Stimulated activated CD8-positive, alpha-beta memory T cell treated with anti-CD3 and anti-CD28 coated beads, Interleukin-7, amount 100 ng/mL, for 4 hours (primary cell): ENCODE measurements at regions not wholly inside any gene's neighbourhood (a gene's known extent, or its start where the extent isn't known, plus 50 kb on each side); places are given as distances from the start of the nearest gene placed in this dataset.
A peak's percentile ranks its signal among the peaks of the same experiment; 100 is the strongest.

Experiments
- DNase-seq, 2 donors: peaks; one replicate each; pipeline ENCODE4 v3.0.0-alpha.2; 2020; ENCODE audit warnings: low read depth in 2 of 2

GRCh38 chr13:105142556-105142955, 1392.9 kb downstream of the EFNB2 start:
- no peak for DNase-seq

GRCh38 chr13:105139380-105140285, 1395.8 kb downstream of the EFNB2 start:
- peak; percentile 43 to 50 for DNase-seq

- DNase-seq = no peak
Measured at GRCh38 chr13:105139048-105139379, 1396.4 kb downstream of the EFNB2 start.

- no peak for DNase-seq
Measured at GRCh38 chr13:105135852-105136615, 1399.4 kb downstream of the EFNB2 start.

GRCh38 chr13:105127732-105128131, 1407.7 kb downstream of the EFNB2 start:
- no peak for DNase-seq

- DNase-seq = no peak
Measured at GRCh38 chr13:105121221-105121620, 1414.2 kb downstream of the EFNB2 start.

- no peak for DNase-seq
Measured at GRCh38 chr13:105118426-105118985, 1417.0 kb downstream of the EFNB2 start.

GRCh38 chr13:105116966-105117365, 1418.5 kb downstream of the EFNB2 start:
- DNase-seq = no peak

- no peak for DNase-seq
Measured at GRCh38 chr13:105112561-105112960, 1422.9 kb downstream of the EFNB2 start.

GRCh38 chr13:105107781-105108180, 1427.7 kb downstream of the EFNB2 start:
- DNase-seq = no peak

GRCh38 chr13:105105471-105105870, 1430.0 kb downstream of the EFNB2 start:
- no peak for DNase-seq

- DNase-seq = no peak
Measured at GRCh38 chr13:105097521-105097920, 1437.9 kb downstream of the EFNB2 start.

- DNase-seq = no peak
Measured at GRCh38 chr13:105089858-105090643, 1445.4 kb downstream of the EFNB2 start.

- no peak for DNase-seq
Measured at GRCh38 chr13:105087945-105088344, 1447.5 kb downstream of the EFNB2 start.

- no peak for DNase-seq
Measured at GRCh38 chr13:105084931-105085330, 1450.5 kb downstream of the EFNB2 start.

- no peak for DNase-seq
Measured at GRCh38 chr13:105083992-105084391, 1451.5 kb downstream of the EFNB2 start.

GRCh38 chr13:105074755-105075154, 1460.7 kb downstream of the EFNB2 start:
- DNase-seq = no peak

- DNase-seq = no peak
Measured at GRCh38 chr13:105073041-105073440, 1462.4 kb downstream of the EFNB2 start.

- DNase-seq = no peak
Measured at GRCh38 chr13:105070452-105070851, 1465.0 kb downstream of the EFNB2 start.

- no peak for DNase-seq
Measured at GRCh38 chr13:105069106-105069505, 1466.4 kb downstream of the EFNB2 start.

GRCh38 chr13:105063676-105064075, 1471.8 kb downstream of the EFNB2 start:
- no peak for DNase-seq

- no peak for DNase-seq
Measured at GRCh38 chr13:105059786-105060185, 1475.7 kb downstream of the EFNB2 start.
